ENCODE measurements at regions not wholly inside any gene's neighbourhood (a gene's known extent, or its start where the extent isn't known, plus 50 kb on each side); places are given as distances from the start of the nearest gene placed in this dataset.
A peak's percentile ranks its signal among the peaks of the same experiment; 100 is the strongest.
"Not testable (repeated sequence)": the region's sequence is repeated elsewhere in the genome, so short reads cannot be mapped to it uniquely, and the experiment has no call there.

- Histone ChIP-seq H3K27ac (ENCODE audit: low read length) (peak overlapping the region; percentile 52), H3K4me3 (ENCODE audit: low read length) (peak overlapping the region; percentile 52), H3K4me2 (ENCODE audit: low read length) (peak overlapping the region; percentile 30), H3K9ac (ENCODE audit: low read length) (peak overlapping the region; percentile 23)
- not testable (repeated sequence) for H3K9me2 ChIP-seq (ENCODE audit: insufficient read depth, low read length); H3K9me3 ChIP-seq (ENCODE audit: low read length); H3K36me3 ChIP-seq (ENCODE audit: insufficient read depth, low read length); H2AFZ ChIP-seq (ENCODE audit: low read depth, low read length); H3F3A ChIP-seq (ENCODE audit: insufficient read depth, low read length, poor library complexity, severe bottlenecking); H3K27me3 ChIP-seq (ENCODE audit: insufficient read depth, low read depth, low read length); H4K20me1 ChIP-seq (ENCODE audit: insufficient read depth); H3K79me2 ChIP-seq (replicated peaks; ENCODE audit: insufficient read depth, low read length)
- TF ChIP-seq POLR2AphosphoS5 (IDR thresholded peaks at IDR 0.05) (peak; percentile 52), EP300 (conservative IDR thresholded peaks at IDR 0.05; ENCODE audit: poor library complexity, severe bottlenecking) (peak; percentile 85)
Measured at GRCh38 chr4:9604031-9604892, 160.0 kb downstream of the DEFB131A start.

GRCh38 chr4:9604893-9605190, 160.6 kb downstream of the DEFB131A start:
- H3K4me2 ChIP-seq (ENCODE audit: low read length); H3K9me2 ChIP-seq (ENCODE audit: insufficient read depth, low read length); H3K4me3 ChIP-seq (ENCODE audit: low read length); H2AFZ ChIP-seq (ENCODE audit: low read depth, low read length); H3F3A ChIP-seq (ENCODE audit: insufficient read depth, low read length, poor library complexity, severe bottlenecking); H3K79me2 ChIP-seq (replicated peaks; ENCODE audit: insufficient read depth, low read length); H3K9me3 ChIP-seq (ENCODE audit: low read length); H4K20me1 ChIP-seq (ENCODE audit: insufficient read depth); H3K9ac ChIP-seq (ENCODE audit: low read length); H3K36me3 ChIP-seq (ENCODE audit: insufficient read depth, low read length); H3K27me3 ChIP-seq (ENCODE audit: insufficient read depth, low read depth, low read length): not testable (repeated sequence)
- H3K27ac ChIP-seq (ENCODE audit: low read length): peak overlapping the region; percentile 52

- no peaks in the 10 kb centered on the region for H3K9me2 ChIP-seq (ENCODE audit: insufficient read depth, low read length)
- no peaks in the 10 kb centered on the region for H3K27me3 ChIP-seq (ENCODE audit: insufficient read depth, low read depth, low read length)
- no peak overlapping the region for H3K27ac ChIP-seq (ENCODE audit: low read length)
- H4K20me1 ChIP-seq (ENCODE audit: insufficient read depth): no peaks in the 10 kb centered on the region
- H2AFZ ChIP-seq (ENCODE audit: low read depth, low read length): no peak overlapping the region
- no peaks in the 10 kb centered on the region for H3K79me2 ChIP-seq (replicated peaks; ENCODE audit: insufficient read depth, low read length)
- H3K4me3 ChIP-seq (ENCODE audit: low read length): no peak overlapping the region
- no peaks in the 10 kb centered on the region for H3K9me3 ChIP-seq (ENCODE audit: low read length)
- H3K36me3 ChIP-seq (ENCODE audit: insufficient read depth, low read length): no peaks in the 10 kb centered on the region
- no peaks in the 10 kb centered on the region for H3F3A ChIP-seq (ENCODE audit: insufficient read depth, low read length, poor library complexity, severe bottlenecking)
- no peak overlapping the region for H3K9ac ChIP-seq (ENCODE audit: low read length)
- TF ChIP-seq CTCF (IDR thresholded peaks at IDR 0.05; ENCODE audit: poor library complexity, severe bottlenecking) (no peak), EZH2 (IDR thresholded peaks at IDR 0.05; ENCODE audit: borderline replicate concordance, insufficient read depth, low read length, poor library complexity, severe bottlenecking) (no peak), POLR2AphosphoS5 (IDR thresholded peaks at IDR 0.05) (no peak), TAF1 (IDR thresholded peaks at IDR 0.05; ENCODE audit: low read depth) (no peak), MXI1 (conservative IDR thresholded peaks at IDR 0.05; ENCODE audit: poor library complexity, severe bottlenecking) (no peak)
- no peak overlapping the region for H3K4me2 ChIP-seq (ENCODE audit: low read length)
Measured at GRCh38 chr4:9608300-9608699, 164.1 kb downstream of the DEFB131A start.

GRCh38 chr4:9610321-9610720, 166.1 kb downstream of the DEFB131A start:
- H3K27me3 ChIP-seq (ENCODE audit: insufficient read depth, low read depth, low read length); H3K4me3 ChIP-seq (ENCODE audit: low read length); H3F3A ChIP-seq (ENCODE audit: insufficient read depth, low read length, poor library complexity, severe bottlenecking); H3K4me2 ChIP-seq (ENCODE audit: low read length); H3K27ac ChIP-seq (ENCODE audit: low read length); H2AFZ ChIP-seq (ENCODE audit: low read depth, low read length); H3K9me2 ChIP-seq (ENCODE audit: insufficient read depth, low read length); H3K9ac ChIP-seq (ENCODE audit: low read length); H3K36me3 ChIP-seq (ENCODE audit: insufficient read depth, low read length); H4K20me1 ChIP-seq (ENCODE audit: insufficient read depth); H3K9me3 ChIP-seq (ENCODE audit: low read length); H3K79me2 ChIP-seq (replicated peaks; ENCODE audit: insufficient read depth, low read length): not testable (repeated sequence)
